ENCODE measurements at regions not wholly inside any gene's neighbourhood (a gene's known extent, or its start where the extent isn't known, plus 50 kb on each side); places are given as distances from the start of the nearest gene placed in this dataset.
"Not testable (repeated sequence)": the region's sequence is repeated elsewhere in the genome, so short reads cannot be mapped to it uniquely, and the experiment has no call there.

DNA sequence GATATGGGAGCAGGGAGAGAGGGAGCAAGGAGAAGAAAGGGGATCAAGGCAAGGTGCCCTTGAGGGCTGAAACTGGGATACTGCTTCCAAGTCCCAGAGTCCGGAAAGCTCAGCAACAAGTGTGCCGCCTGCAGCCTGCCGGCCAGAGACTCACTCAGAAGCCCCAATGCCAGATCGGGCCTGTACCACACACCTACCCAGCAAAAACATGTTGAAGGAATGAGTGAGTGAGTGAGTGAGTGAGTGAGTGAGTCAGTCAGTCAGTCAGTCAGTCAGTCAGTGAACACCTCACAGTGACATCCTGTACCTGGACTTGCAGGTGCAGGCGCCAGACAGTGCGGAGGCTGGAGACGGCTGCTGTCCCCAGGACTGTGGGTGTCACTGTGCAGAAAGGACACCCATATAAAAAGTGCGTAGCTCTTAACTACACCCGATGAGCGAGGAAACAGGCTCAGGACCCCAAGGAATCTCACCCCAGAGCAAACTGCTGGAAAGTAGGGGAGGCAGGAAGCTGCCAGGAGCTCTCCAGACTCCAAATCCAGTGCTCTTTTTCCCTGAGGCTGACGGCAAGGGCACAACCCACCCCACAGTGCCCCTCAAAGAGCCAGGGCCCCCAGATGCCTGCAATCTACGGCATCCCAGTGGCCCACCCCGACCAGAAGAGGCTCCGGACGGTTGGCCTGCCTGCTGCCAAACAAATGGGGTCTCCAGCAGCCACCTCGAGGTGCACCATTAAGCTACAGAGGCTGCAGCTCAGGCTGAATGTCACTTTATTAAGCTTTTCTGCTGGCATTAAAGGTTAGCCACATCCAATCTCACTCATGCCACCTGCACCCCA is 261.7 kb downstream of the NPHP4 start:
- no peak for DNase-seq

DNA sequence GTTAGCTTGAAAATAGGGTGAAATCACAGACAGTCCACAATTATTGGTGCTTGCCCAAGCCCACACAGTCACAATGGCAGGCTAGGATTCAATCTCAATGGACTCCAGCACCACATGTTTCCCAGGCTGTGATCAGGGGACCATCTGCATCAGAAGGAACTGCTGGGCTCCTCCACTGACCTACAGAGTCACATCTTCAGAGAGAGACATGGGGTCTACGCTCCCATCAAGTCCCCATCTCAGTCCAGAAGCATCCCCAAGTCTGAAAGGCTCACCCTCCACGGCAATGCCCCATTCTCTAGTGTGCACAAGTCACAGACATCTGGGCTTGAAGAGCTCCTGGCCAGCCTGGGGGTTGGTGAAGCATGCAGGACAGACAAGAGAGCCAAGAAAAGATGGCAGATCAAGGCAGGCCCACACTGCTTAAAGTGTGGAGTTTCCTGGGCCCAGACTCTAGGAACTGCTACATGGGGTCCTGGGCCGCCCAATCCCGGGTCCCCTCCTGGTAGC is 262.5 kb downstream of the NPHP4 start:
- no peak for DNase-seq

DNA sequence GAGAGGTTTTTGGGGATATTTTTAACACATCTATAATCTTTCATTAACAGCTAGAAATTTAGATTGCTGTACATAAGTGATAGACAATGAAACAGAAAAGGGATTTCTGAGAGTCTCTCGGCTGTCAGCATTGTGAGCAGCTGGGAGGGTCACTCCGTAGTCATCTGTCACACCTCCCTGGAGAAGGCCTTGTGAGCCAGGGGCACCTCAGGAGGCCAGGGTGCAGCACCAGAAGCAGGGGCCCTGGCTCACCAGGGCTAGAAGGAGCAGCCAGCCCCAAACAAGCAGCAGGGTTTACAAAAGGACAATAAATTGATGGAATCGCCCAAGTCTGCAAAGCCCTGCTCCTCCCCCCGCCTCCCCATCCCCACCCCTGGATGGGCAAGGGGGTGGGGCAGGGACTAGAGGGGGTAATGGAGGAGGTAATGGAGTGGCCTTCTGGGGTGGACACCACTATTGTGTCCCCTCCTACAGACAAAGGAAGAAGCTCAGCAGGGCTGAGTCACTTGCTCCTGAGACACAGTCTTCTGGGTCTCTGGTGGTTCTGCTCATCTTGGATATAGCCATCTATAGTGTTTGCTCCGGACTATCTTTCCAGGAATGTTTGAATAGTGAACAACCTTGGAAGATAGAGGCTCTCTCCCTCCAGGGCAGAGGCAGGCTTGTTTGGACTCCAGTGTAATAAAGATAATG is 263.4 kb downstream of the NPHP4 start:
- DNase-seq: no peak

DNA sequence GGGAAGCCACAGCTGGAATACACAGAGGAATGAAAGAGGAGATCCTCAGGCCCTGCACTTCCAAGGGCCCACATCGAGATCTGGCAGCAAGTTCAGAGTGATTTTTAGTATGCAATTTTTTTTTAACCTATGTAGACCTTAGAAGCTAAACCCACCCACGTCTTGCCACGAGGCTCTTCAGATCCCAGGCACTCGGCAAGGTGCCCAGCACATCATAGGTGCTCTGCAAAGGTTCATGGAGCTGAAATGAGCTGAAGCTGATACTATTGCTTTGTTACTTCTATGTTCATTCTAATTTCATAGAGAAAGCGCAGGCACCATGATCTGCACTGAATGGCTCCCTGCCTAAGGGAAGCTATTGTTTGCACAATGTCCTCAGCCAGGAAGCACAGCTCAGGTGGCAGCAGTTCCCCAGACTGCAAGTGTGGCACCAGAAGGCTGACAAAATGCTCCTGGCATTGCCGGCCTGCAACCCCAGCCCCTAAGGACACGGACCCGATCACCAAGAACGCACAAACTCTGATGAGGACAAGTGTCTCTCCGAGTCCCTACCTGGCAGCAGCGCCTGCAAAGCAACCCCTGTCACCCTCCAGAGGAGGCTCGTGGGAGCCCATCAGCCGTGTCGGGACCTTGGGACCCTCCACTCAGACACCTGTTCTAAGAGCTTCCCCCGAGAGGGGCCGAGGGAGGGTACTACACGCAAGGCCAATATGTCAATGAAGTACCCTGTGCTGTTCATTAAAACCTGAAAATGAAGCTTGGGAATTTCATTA is 264.2 kb downstream of the NPHP4 start:
- DNase-seq: no peak

DNA sequence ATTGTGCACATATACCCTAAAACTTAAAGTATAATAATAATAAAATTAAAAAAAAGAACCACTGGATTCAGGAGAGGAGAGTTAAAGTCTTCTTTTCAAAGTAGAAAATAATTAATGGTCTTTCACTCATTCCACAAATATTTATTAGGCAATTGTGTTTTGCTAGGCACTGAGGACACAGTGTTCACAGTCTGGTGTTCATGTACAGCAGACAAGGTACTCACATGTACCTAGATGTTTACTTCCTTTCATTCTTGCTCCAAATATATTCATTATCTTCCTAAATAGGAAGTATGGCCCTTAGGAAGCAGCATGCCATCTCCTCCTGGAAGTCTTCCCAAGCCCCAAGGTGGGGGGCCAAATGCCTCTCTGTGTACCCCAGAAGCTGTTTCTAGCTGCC is 265.0 kb downstream of the NPHP4 start:
- DNase-seq: no peak

DNA sequence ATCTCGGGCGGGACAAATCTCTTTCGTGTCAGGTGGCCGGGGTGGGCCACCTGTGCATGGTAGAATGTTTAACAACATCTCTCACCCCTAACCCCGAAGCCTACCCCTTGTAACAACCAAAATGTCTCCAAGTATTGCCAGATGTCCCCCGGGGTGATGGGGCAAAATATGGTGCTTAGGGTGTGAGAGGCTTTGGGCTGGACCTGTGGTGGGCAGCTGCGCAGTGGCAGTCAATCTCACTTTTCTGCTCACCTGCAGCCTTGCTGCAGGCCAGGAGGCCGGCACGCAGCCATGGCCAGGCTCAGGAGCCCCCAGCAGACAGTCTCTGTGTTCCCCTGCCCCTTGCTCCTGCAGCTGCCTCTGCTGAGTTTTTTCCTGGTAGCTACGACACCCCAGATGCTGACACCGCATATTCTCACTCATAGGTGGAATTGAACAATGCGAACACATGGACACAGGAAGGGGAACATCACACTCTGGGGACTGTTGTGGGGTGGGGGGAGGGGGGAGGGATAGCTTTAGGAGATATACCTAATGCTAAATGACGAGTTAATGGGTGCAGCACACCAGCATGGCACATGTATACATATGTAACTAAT is 265.5 kb downstream of the NPHP4 start:
- not testable (repeated sequence) for DNase-seq

DNA sequence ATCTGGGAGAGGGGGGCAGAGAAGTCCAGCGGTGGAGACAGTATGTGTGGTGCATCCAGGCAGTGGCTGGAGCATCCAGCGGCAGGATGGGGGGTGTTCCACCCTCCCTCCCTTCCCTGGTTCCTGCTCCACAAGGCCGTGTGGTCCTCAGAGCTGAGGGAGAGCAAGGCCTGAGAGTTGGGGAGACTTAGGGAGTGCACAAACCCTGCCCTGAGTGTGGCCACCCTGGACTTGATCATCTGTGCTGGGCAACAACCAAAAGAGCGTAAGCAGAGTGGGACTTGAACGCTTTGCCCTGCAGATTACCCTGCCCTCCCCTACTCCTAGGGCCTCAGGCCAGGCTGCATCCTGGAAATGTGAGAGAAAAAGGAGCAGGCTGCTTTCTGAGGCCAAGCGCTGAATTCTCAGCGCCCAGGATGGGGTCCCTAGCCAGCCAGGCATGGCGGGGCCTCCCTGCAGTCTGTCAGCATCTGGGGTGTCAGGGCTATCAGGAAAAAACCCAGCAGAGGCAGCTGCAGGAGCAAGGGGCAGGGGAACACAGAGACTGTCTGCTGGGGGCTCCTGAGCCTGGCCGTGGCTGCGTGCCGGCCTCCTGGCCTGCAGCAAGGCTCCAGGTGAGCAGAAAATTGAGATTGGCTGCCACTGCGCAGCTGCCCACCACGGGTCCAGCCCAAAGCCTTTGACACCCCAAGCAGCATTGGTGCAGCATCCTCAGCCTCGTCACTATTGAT is 266.2 kb downstream of the NPHP4 start:
- no peak for DNase-seq

DNA sequence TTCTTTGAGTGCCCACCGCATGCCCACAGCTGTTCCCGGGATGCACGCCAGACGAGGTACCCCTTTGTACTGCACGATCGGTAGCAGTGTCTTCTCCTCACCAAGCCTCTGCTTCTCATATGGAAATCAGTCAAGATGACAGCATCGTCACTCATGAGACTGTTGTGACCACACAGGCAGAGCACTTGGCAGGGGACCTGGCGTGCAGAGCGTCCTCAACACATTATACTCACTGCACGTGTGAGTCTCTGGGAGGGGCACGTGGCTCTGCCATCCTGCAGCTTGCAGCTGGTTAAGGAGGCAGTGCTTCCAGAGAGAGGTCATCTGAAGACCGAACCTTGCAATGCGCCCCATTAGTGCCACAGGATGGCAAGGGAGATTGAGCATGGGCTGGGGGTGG is 266.8 kb downstream of the NPHP4 start:
- DNase-seq: no peak

DNA sequence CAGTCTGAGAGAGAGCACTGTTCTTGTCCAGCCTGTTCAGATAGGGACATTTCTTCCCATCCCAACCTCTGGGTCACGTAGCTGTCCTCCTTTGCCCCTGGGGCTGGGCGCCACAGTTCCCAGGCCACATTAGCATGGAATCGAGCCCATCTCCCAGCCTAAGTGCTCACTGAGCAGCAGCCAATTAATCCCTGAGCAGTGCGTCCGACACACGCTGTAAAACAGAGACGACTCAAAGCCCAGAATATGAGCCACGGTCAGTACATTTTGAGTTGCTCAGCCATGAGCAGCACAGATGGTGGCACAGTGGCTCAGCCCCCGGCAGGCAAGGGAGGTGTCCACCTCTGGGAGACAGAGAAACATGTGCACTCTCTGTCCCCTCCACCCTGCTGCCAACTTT is 267.4 kb downstream of the NPHP4 start:
- DNase-seq: no peak

DNA sequence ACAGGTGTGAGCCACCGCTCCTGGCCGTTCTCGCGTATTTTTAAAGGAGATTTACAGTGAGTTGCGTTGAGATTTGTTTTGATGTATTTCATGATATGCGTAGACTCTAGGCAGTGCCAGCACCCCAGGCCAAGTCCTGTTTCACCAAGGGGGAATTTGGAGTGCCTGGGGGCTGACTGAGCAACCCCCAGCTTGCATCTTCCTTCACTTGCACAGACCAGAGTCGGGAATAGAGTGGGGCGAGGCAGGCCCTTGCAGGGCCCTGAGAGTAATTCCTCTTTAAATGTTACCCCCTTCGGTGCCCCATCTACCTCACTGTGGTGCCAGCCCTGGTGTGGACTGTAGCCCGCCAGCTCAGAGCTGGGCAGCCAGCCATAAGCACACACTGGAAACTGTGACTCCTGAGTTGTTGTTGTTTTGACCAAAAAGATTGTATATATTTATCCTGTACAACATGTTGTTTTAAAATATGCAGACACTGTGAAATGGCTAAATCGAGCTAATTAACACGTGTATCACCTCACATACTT is 269.5 kb downstream of the NPHP4 start:
- no peak for DNase-seq

DNA sequence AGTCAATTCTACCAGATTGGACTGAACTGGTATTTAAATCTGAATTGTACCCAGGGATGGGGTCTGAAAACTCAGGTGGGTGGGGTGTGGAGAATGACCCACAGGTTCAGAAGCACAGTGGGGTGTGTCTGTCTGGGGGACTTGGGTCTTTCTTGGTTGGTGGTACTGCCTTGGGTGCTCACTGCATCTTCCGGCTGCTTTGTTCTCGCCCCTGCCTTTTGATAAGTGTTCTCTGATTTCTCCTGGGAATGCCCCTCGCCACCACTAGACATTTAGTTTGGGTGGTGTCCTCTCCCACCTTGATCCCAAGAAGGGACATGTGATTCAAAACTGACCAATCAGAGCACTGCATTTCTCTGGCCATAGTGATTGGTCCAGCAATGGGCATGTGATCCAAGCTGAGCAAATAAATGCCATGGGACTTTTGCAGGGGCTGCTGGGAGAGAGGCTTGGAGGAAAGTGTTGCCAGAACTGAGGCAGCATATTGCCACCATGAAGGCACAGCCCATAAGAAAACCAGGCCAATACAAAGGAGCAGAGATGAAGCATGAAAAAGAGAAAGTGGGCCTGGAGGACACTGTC is 270.5 kb downstream of the NPHP4 start:
- no peak for DNase-seq

DNA sequence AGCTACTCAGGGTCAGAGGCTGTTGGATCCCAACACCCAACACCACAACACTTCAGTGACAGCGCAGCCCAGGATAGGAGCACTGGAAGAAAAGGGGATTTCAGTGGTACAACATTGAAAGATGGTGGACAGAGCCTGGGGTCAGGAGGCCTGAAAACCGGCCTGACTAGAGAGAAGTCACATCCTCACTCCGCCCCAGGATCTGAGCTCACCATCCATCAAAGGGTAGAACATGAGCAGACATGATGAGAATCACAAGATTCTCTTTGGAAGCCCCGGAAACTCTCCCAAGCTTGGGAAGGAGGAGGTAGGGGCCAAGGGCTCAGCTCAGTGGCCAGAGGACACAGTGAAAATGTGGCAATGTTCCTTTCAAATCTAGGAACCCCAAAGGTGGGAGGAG is 271.3 kb downstream of the NPHP4 start:
- DNase-seq: no peak

DNA sequence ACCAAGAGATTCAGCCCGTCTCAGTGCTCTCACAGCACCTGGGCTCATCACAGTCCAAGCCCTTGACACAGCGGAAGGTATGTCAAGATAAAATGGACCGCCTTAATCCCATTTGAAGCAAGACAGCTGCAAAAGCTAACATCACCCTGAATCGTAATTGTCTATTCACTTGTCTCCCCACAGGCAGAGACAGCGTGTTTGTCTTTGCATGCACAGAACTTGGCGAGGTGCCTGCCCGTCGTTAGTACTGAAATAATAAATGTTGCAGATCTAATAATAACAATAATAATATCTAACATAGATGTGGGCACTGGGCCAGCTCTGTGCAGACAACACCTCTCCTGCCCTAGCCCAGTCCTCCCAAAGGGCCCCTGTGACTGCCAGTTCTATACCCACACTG is 271.7 kb downstream of the NPHP4 start:
- no peak for DNase-seq

DNA sequence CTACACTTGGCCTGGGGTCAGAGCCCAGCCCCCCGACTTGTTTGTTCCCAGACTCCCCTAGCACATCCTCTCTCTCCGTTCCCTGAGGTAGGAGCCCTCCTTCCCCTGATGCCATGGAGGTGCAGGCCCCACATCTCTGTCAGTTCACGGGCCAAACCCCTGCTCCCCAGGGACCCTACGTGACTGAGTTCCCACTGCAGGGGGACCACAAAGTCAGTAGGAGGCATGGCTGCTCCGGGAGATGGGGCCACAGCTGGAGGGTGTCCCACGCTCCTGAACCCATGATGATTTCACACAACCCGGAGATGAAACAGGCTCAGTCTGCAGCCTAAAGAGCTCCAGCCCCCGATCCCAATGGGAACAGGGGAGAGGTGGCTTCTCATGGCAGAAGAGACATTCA is 272.2 kb downstream of the NPHP4 start:
- no peak for DNase-seq

DNA sequence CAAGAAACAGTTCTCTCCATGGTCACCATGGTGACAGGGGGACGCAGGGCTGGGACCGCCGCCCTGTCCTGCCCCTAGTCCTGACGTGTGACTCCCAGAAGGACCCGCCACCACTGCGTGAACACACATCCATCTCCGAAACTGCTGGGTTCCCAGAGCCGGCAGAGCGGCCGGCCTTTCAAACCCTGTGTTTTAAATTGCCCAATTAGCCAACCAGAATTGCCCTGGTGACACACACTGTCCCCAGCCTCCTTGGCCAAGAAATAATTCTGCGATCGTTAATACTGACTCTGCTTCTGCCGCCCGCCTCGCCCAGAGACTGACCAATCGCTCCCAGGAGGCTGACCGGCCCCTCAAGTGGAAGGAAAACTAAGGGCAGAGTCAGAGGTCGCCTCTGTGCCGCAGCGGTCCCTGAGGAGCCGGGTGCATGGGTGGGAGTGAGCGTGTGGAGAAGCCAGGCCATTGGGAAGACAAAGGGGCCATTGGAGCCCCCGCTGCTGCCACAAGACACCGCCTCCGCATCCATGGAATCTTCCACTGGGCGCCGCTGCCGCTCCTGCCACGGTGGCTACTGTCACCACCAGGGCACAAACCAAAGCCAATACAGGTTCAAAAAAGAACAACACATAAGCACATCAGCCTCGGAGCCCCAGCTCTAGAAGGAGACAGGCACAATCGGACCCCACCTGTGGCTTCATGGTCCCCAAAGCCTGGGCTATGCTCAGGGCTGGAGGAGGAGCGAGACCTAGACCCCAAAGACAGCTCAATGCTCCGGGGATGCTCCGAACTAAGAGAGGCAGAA is 273.2 kb downstream of the NPHP4 start:
- DNase-seq: no peak

DNA sequence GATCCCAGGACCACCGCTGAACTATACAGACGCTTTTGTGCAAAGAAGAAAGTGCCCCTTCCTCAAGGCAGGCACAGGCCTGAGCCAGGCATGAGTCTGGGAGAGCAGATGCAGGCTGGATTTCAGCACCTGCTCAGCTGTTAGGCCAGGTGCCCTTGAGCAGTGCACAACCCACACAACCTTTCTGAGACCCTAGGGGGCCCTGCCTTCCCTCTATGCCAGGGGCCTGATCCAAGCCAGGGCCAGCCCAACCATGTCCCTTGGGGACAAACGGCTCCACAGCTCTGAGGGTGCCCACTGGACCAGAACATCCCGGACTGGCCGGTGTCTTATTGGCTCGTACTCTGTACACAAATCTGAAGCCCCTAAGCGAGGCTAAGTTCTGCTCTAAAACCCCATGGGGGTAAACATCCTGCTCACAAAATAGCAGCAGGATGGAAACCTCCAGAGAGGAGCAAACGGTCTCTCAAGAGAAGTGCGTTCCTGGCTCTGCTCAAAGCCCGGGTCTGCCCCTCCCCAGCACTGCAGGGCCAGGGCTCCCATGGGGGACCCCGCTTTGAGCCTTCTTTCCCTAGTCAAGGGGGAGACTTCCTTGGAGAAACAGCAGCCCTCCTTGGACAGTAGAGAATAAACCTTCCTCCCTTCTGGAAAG is 275.1 kb downstream of the NPHP4 start:
- no peak for DNase-seq

DNA sequence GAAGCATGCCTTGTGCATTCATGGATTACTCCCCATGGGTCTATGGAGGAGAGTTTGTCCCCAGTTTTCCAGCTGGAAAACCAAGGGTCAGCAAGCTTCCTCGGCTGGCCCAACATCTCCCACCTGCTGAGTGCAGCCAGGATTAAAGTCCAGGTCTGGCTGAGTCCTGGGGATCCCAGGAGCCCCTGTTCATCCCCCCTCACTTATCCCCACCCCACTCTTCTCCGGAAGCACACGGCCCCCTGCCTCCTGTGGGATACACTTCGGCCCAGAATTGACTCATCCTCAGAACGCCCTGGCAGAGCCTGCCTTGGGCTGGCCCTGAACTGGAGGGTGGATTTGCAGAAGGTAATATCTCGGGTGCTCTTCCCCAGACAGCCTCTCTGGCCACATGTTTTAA is 276.1 kb downstream of the NPHP4 start:
- DNase-seq: no peak

DNA sequence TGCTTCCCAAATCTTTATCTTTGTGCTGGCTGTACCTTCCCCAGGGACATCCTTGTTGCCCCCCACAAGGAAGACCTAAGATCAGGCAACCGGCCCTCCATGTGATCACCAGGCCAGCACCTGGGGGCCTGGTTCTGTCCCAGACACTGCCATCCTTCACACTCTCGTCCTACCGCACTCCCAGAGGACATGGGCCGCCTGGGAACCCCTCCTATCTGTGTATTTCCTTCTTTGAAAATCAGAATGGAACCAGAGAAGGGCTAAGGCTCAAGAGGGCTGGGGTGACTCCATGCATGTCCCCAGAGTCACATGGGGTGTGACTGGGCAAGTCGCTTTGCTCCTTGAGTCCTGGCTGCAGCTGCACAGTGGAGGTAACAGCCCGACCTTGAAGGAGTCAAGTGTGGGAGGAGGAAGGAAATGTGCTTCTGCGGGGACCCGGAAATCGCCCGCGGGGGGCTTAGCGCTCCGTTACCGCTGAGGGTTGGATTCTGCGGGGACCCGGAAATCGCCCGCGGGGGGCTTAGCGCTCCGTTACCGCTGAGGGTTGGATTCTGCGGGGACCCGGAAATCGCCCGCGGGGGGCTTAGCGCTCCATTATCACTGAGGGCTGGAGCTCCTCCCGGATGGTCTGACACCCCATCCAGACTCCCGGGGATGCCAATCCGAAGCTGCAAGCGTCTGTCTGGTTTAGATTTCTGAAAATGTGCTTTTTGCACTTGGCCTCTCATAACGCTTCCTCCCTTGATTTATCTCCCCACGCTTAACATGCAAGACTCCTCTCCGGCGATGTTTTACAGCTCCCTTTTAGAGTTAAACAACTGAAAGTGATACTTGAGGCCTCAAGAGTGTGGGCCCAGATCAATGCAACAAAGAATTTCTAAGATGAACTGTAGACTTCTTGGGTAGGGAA is 278.9 kb downstream of the NPHP4 start:
- DNase-seq: no peak

DNA sequence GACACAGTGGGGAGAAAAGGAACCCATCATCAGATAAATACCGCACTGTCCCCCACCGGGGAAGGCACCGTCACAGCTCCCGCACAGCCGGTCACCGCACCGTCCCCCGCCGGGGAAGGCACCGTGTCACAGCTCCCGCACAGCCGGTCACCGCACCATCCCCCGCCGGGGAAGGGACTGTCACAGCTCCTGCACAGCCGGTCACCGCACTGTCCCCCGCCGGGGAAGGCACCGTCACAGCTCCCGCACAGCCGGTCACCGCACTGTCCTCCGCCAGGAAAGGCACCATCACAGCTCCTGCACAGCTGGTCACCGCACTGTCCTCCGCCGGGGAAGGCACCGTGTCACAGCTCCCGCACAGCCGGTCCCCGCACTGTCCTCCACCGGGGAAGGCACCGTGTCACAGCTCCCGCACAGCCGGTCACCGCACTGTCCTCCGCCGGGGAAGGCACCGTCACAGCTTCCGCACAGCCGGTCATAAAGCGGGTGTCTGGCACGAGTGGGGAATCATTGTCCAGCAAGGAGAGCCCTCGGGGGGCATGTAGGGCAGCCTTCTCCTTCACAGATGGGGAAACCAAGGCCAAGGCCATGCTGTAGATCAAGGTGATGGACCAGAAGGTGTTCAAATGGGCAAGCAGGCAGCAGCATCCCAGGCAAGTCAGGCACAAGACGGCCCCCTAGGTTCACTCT is 280.1 kb downstream of the NPHP4 start:
- no peak for DNase-seq
